ENCODE measurements at regions not wholly inside any gene's neighbourhood (a gene's known extent, or its start where the extent isn't known, plus 50 kb on each side); places are given as distances from the start of the nearest gene placed in this dataset.
A peak's percentile ranks its signal among the peaks of the same experiment; 100 is the strongest.
"Not testable (repeated sequence)": the region's sequence is repeated elsewhere in the genome, so short reads cannot be mapped to it uniquely, and the experiment has no call there.

DNA sequence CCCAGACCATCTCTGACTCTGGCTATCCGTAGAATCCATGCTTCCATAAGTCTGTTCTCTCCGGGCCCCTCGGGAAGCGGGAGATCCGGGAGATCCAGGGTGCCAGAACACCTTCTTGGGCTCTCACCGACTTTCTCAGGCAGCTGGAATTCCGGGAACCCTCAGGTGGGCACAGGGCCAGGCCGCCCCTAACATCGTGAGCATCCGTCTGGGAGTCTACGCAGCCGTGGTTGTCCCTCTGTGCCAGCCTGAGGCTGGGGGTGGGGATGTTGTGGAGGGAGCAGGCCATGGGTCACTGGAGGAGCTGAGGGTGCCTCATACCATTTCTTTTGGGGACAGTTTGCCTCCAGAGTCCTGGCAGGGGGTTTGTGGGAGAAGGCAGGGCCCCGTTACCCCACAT, 92.3 kb upstream of the COL5A1 start:
- peaks cover 43% of the 10 kb centered on the region for H3K4me1 Mint-ChIP-seq
- H3K27ac Mint-ChIP-seq: no peak overlapping the region
- H3K36me3 ChIP-seq: no peaks in the 10 kb centered on the region

DNA sequence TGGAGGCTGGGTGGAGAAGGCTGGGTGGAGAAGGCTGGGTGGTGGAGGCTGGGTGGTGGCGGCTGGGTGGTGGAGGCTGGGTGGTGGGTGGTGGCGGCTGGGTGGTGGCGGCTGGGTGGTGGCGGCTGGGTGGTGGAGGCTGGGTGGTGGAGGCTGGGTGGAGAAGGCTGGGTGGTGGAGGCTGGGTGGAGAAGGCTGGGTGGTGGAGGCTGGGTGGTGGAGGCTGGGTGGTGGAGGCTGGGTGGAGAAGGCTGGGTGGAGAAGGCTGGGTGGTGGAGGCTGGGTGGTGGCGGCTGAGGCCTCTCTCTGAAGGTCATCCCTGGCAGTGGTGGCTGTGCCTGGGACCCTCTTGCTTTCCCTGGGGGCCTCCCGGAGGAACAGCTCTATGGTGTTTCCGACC, 91.5 kb upstream of the COL5A1 start:
- H3F3A ChIP-seq (ENCODE audit: low read depth); H4K20me1 ChIP-seq (ENCODE audit: low read depth); H3K9me3 Mint-ChIP-seq; H3K27me3 Mint-ChIP-seq (ENCODE audit: insufficient read depth, low read depth); H3K27me3 ChIP-seq; H3K27ac ChIP-seq; H3K4me3 Mint-ChIP-seq; H3K9me3 ChIP-seq (ENCODE audit: low read depth); H3K36me3 Mint-ChIP-seq; H3K4me2 ChIP-seq; H3K79me2 ChIP-seq (ENCODE audit: low read depth); H3K36me3 ChIP-seq; H3K4me3 ChIP-seq; DNase-seq (ENCODE audit: low spot score); H2AFZ ChIP-seq (replicated peaks); H3K9ac ChIP-seq; H3K4me1 ChIP-seq: not testable (repeated sequence)
- Mint-ChIP-seq H3K27ac (peak overlapping the region; percentile 67), H3K4me1 (peaks cover 36% of the 10 kb centered on the region)

More for the DNA sequence above, 92.3 kb upstream of the COL5A1 start:
- no peak overlapping the region for H3K4me2 ChIP-seq
- no peaks in the 10 kb centered on the region for H3K27me3 ChIP-seq
- no peak for TF ChIP-seq EZH2phosphoT487 (IDR thresholded peaks at IDR 0.05)
- TF ChIP-seq EZH2 (IDR thresholded peaks at IDR 0.05): no peak
- TF ChIP-seq, protein P1, sequence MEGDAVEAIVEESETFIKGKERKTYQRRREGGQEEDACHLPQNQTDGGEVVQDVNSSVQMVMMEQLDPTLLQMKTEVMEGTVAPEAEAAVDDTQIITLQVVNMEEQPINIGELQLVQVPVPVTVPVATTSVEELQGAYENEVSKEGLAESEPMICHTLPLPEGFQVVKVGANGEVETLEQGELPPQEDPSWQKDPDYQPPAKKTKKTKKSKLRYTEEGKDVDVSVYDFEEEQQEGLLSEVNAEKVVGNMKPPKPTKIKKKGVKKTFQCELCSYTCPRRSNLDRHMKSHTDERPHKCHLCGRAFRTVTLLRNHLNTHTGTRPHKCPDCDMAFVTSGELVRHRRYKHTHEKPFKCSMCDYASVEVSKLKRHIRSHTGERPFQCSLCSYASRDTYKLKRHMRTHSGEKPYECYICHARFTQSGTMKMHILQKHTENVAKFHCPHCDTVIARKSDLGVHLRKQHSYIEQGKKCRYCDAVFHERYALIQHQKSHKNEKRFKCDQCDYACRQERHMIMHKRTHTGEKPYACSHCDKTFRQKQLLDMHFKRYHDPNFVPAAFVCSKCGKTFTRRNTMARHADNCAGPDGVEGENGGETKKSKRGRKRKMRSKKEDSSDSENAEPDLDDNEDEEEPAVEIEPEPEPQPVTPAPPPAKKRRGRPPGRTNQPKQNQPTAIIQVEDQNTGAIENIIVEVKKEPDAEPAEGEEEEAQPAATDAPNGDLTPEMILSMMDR (IDR thresholded peaks at IDR 0.05): no peak
- no peaks in the 10 kb centered on the region for H3K79me2 ChIP-seq (ENCODE audit: low read depth)
- Mint-ChIP-seq H3K9me3 (peaks cover 6% of the 10 kb centered on the region), H3K4me3 (no peak overlapping the region), H3K36me3 (no peaks in the 10 kb centered on the region), H3K27me3 (ENCODE audit: insufficient read depth, low read depth) (peaks cover 10% of the 10 kb centered on the region)
- H3K4me1 ChIP-seq: peaks cover 6% of the 10 kb centered on the region
- H3K9ac ChIP-seq: no peak overlapping the region
- no peak overlapping the region for H3K4me3 ChIP-seq
- no peak overlapping the region for H2AFZ ChIP-seq (replicated peaks)
- no peak overlapping the region for H3K27ac ChIP-seq
- no peaks in the 10 kb centered on the region for H4K20me1 ChIP-seq (ENCODE audit: low read depth)
- no peak for DNase-seq (ENCODE audit: low spot score)
- H3F3A ChIP-seq (ENCODE audit: low read depth): no peaks in the 10 kb centered on the region
- H3K9me3 ChIP-seq (ENCODE audit: low read depth): no peaks in the 10 kb centered on the region

DNA sequence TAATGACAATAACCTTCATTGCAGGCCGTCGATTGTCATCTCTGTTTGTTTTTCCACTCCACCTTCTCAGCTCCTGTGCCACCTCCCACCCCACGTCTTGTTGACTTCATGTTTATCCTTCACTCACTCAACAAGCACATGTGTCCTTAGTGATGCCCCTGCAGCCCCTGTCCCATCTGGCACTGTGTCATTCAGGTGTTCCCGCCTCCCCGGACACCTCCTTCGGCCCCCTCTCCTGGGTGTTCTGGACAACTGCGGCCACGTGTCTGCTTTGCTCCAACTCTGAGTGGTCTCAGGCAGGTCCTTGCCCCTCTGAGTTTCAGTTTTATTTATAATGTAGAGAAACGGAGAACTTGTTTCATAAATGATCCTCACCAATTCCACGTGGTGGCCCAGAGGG, 91.0 kb upstream of the COL5A1 start:
- H2AFZ ChIP-seq (replicated peaks): no peak overlapping the region
- no peaks in the 10 kb centered on the region for H3K79me2 ChIP-seq (ENCODE audit: low read depth)
- H3K27ac ChIP-seq: no peak overlapping the region
- no peaks in the 10 kb centered on the region for H3F3A ChIP-seq (ENCODE audit: low read depth)
- peaks cover 6% of the 10 kb centered on the region for H3K9me3 Mint-ChIP-seq
- no peaks in the 10 kb centered on the region for H3K9me3 ChIP-seq (ENCODE audit: low read depth)
- no peak overlapping the region for H3K4me2 ChIP-seq
- H3K27ac Mint-ChIP-seq: peak overlapping the region; percentile 67
- peak; percentile 26 for DNase-seq (ENCODE audit: low spot score)
- peak overlapping the region; percentile 55 for H3K4me3 Mint-ChIP-seq
- no peaks in the 10 kb centered on the region for H4K20me1 ChIP-seq (ENCODE audit: low read depth)
- TF ChIP-seq EZH2 (IDR thresholded peaks at IDR 0.05) (no peak), EZH2phosphoT487 (IDR thresholded peaks at IDR 0.05) (no peak)
- TF ChIP-seq, protein P1 (IDR thresholded peaks at IDR 0.05): peak; percentile 19
- no peaks in the 10 kb centered on the region for H3K27me3 ChIP-seq
- H3K36me3 Mint-ChIP-seq: no peaks in the 10 kb centered on the region
- no peak overlapping the region for H3K4me3 ChIP-seq
- H3K9ac ChIP-seq: no peak overlapping the region
- no peaks in the 10 kb centered on the region for H3K36me3 ChIP-seq
- H3K27me3 Mint-ChIP-seq (ENCODE audit: insufficient read depth, low read depth): peaks cover 10% of the 10 kb centered on the region
- peaks cover 34% of the 10 kb centered on the region for H3K4me1 Mint-ChIP-seq
- no peaks in the 10 kb centered on the region for H3K4me1 ChIP-seq

DNA sequence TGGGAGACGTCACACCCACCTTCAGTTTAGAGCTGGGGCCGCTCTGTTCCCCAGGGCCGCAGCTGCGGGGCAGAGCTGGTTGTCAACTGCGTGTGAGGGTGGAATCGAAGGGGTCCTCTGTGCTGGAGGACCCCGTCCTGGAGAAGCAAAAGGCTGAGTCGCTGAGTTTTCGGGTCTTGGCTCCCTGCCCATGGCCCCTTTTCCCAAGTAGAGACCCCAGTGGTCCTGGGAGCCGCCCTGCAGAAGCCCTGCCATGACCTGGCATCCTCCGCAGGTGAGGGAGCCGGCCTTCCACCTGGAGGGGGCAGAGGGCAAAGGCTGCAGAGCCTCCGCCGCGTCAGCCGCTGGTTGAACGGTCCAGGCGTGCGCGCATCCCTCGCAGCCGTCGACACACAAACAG, 90.4 kb upstream of the COL5A1 start:
- no peaks in the 10 kb centered on the region for H4K20me1 ChIP-seq (ENCODE audit: low read depth)
- Mint-ChIP-seq H3K27me3 (ENCODE audit: insufficient read depth, low read depth) (peaks cover 10% of the 10 kb centered on the region), H3K27ac (no peak overlapping the region), H3K36me3 (no peaks in the 10 kb centered on the region), H3K9me3 (peaks cover 6% of the 10 kb centered on the region), H3K4me3 (no peak overlapping the region), H3K4me1 (peaks cover 29% of the 10 kb centered on the region)
- TF ChIP-seq, protein P1 (IDR thresholded peaks at IDR 0.05): no peak
- no peak for TF ChIP-seq EZH2 (IDR thresholded peaks at IDR 0.05)
- TF ChIP-seq EZH2phosphoT487 (IDR thresholded peaks at IDR 0.05): no peak
- H3K4me2 ChIP-seq: no peak overlapping the region
- no peaks in the 10 kb centered on the region for H3F3A ChIP-seq (ENCODE audit: low read depth)
- H3K79me2 ChIP-seq (ENCODE audit: low read depth): no peaks in the 10 kb centered on the region
- no peak overlapping the region for H3K9ac ChIP-seq
- no peaks in the 10 kb centered on the region for H3K4me1 ChIP-seq
- H3K36me3 ChIP-seq: no peaks in the 10 kb centered on the region
- H3K27me3 ChIP-seq: no peaks in the 10 kb centered on the region
- H2AFZ ChIP-seq (replicated peaks): no peak overlapping the region
- no peak overlapping the region for H3K4me3 ChIP-seq
- DNase-seq (ENCODE audit: low spot score): no peak
- no peaks in the 10 kb centered on the region for H3K9me3 ChIP-seq (ENCODE audit: low read depth)
- no peak overlapping the region for H3K27ac ChIP-seq
